Suprapubic skin (tissue), 4 donors: ENCODE measurements at regions not wholly inside any gene's neighbourhood (a gene's known extent, or its start where the extent isn't known, plus 50 kb on each side); places are given as distances from the start of the nearest gene placed in this dataset.

Experiments used
- DNase-seq, 2 donors: peaks; one replicate each; pipeline ENCODE4 v3.0.0-alpha.2; 2019; ENCODE audit warnings: low spot score in 2 of 2
- H3K27ac ChIP-seq: fragments of 200-600 bp; sonication (generic); one replicate; pipeline ENCODE4 v1.5.1; 2019
- H3K27me3 ChIP-seq: fragments of 200-600 bp; sonication (generic); one replicate; pipeline ENCODE4 v1.5.1; 2019
- H3K36me3 ChIP-seq: fragments of 200-600 bp; sonication (generic); one replicate; pipeline ENCODE4 v1.5.1; 2019
- H3K4me1 ChIP-seq: fragments of 200-600 bp; sonication (generic); one replicate; pipeline ENCODE4 v1.5.1; 2019
- H3K4me3 ChIP-seq: fragments of 200-600 bp; sonication (generic); one replicate; pipeline ENCODE4 v1.5.1; 2019; ENCODE audit warnings: mild to moderate bottlenecking
- H3K9me3 ChIP-seq: fragments of 200-600 bp; sonication (generic); one replicate; pipeline ENCODE4 v1.5.1; 2019
- CTCF ChIP-seq, 2 donors: fragments of 200-600 bp in 1 of 2; fragments of 450-650 bp in 1 of 2; sonication (generic) in 1 of 2; IDR thresholded peaks; one replicate each; pipeline ENCODE4 v1.5.1; 2016 to 2019; ENCODE audit warnings: antibody characterized with exemption in 2 of 2, mild to moderate bottlenecking in 1 of 2, moderate library complexity in 1 of 2
- EP300 ChIP-seq: sonication (generic); formaldehyde crosslinking; IDR thresholded peaks from one replicate; pipeline ENCODE4 v1.6.1; 2017; ENCODE audit warnings: antibody characterized with exemption
- POLR2A ChIP-seq, 2 donors: fragments of 450-650 bp; IDR thresholded peaks; one replicate each; pipeline ENCODE4 v1.6.1; 2017; ENCODE audit warnings: antibody characterized with exemption in 2 of 2, mild to moderate bottlenecking in 2 of 2, moderate library complexity in 2 of 2
- POLR2AphosphoS5 ChIP-seq, 3 donors: sonication (generic); formaldehyde crosslinking; IDR thresholded peaks; one replicate each; pipeline ENCODE4 v1.6.1; 2017; ENCODE audit warnings: antibody characterized with exemption in 3 of 3
- WGBS: methylation state at CpG from one replicate; pipeline ENCODE4 v1.1.5; 2018; 5-methylcytosine and 5-hydroxymethylcytosine counted together

- TF ChIP-seq CTCF (IDR thresholded peaks at IDR 0.05): no peak
- Histone ChIP-seq H3K4me1 (no peaks in the 10 kb centered on the region), H3K9me3 (peaks cover 10% of the 10 kb centered on the region), H3K27ac (no peak overlapping the region), H3K27me3 (no peaks in the 10 kb centered on the region), H3K36me3 (no peaks in the 10 kb centered on the region), H3K4me3 (no peak overlapping the region)
- DNase-seq: no peak
- WGBS: 45% methylated on average over 3 of the region's 3 CpGs
Observed at GRCh38 chr16:6105115-6105514, 1007.5 kb upstream of the EEF2KMT start.

GRCh38 chr16:6104428-6104827 is 1006.8 kb upstream of the EEF2KMT start:
- H3K4me3 ChIP-seq: no peak overlapping the region
- peaks cover 10% of the 10 kb centered on the region for H3K9me3 ChIP-seq
- WGBS: 47% methylated on average over 3 of the region's 3 CpGs
- H3K27ac ChIP-seq: no peak overlapping the region
- no peaks in the 10 kb centered on the region for H3K4me1 ChIP-seq
- no peaks in the 10 kb centered on the region for H3K27me3 ChIP-seq
- no peak for DNase-seq
- no peak for TF ChIP-seq POLR2A (IDR thresholded peaks at IDR 0.05)
- H3K36me3 ChIP-seq: no peaks in the 10 kb centered on the region

- no peaks in the 10 kb centered on the region for H3K4me1 ChIP-seq
- DNase-seq: no peak
- H3K27ac ChIP-seq: no peak overlapping the region
- no peaks in the 10 kb centered on the region for H3K36me3 ChIP-seq
- H3K9me3 ChIP-seq: peaks cover 10% of the 10 kb centered on the region
- no peak overlapping the region for H3K4me3 ChIP-seq
- TF ChIP-seq EP300: no peak
- TF ChIP-seq POLR2AphosphoS5 (IDR thresholded peaks at IDR 0.05): no peak
- no peak for TF ChIP-seq POLR2A (IDR thresholded peaks at IDR 0.05)
- TF ChIP-seq CTCF (IDR thresholded peaks at IDR 0.05): no peak
- no peaks in the 10 kb centered on the region for H3K27me3 ChIP-seq
- 71% methylated on average over 2 of the region's 2 CpGs for WGBS
Observed at GRCh38 chr16:6103561-6103960, 1006.0 kb upstream of the EEF2KMT start.

- H3K27me3 ChIP-seq: no peaks in the 10 kb centered on the region
- WGBS: 85% methylated on average over 4 of the region's 4 CpGs
Observed at GRCh38 chr16:6099102-6099501, 1001.5 kb upstream of the EEF2KMT start.

GRCh38 chr16:6096931-6097670 is 999.5 kb upstream of the EEF2KMT start:
- Histone ChIP-seq H3K4me3 (no peak overlapping the region), H3K4me1 (no peaks in the 10 kb centered on the region), H3K27ac (no peak overlapping the region), H3K36me3 (no peaks in the 10 kb centered on the region), H3K9me3 (peaks cover 3% of the 10 kb centered on the region), H3K27me3 (no peaks in the 10 kb centered on the region)
- WGBS: 94% methylated on average over 7 of the region's 7 CpGs
- DNase-seq: no peak
- TF ChIP-seq CTCF (IDR thresholded peaks at IDR 0.05) (no peak), EP300 (no peak), POLR2A (IDR thresholded peaks at IDR 0.05) (no peak), POLR2AphosphoS5 (IDR thresholded peaks at IDR 0.05) (no peak)

More at GRCh38 chr16:6099102-6099501, 1001.5 kb upstream of the EEF2KMT start:
- no peak for TF ChIP-seq POLR2A (IDR thresholded peaks at IDR 0.05)
- TF ChIP-seq POLR2AphosphoS5 (IDR thresholded peaks at IDR 0.05): no peak
- TF ChIP-seq CTCF (IDR thresholded peaks at IDR 0.05): no peak
- no peak for TF ChIP-seq EP300
- no peak for DNase-seq
- Histone ChIP-seq H3K36me3 (no peaks in the 10 kb centered on the region), H3K4me1 (no peaks in the 10 kb centered on the region), H3K9me3 (peaks cover 4% of the 10 kb centered on the region), H3K27ac (no peak overlapping the region), H3K4me3 (no peak overlapping the region)

GRCh38 chr16:6095414-6095813 is 997.8 kb upstream of the EEF2KMT start:
- Histone ChIP-seq H3K4me3 (no peak overlapping the region), H3K9me3 (peaks cover 3% of the 10 kb centered on the region), H3K4me1 (no peaks in the 10 kb centered on the region), H3K27ac (no peak overlapping the region), H3K27me3 (no peaks in the 10 kb centered on the region), H3K36me3 (no peaks in the 10 kb centered on the region)
- TF ChIP-seq POLR2A (IDR thresholded peaks at IDR 0.05) (no peak), EP300 (no peak), POLR2AphosphoS5 (IDR thresholded peaks at IDR 0.05) (no peak), CTCF (IDR thresholded peaks at IDR 0.05) (no peak)
- DNase-seq: no peak
- WGBS: 38% methylated on average over 5 of the region's 5 CpGs
